GM18499 (cell line): ENCODE measurements at regions not wholly inside any gene's neighbourhood (a gene's known extent, or its start where the extent isn't known, plus 50 kb on each side); places are given as distances from the start of the nearest gene placed in this dataset.

Experiments
- ATAC-seq: cut with Tn5 transposase; IDR thresholded peaks from one replicate; pipeline ENCODE4 v1.9.1; 2021; ENCODE audit warnings: moderate number of reproducible peaks; ENCODE audit not compliant: insufficient read depth, unreplicated experiment

GRCh38 chr5:82336226-82336958 is 58.2 kb upstream of the RPS23 start:
- no peak for ATAC-seq

DNA sequence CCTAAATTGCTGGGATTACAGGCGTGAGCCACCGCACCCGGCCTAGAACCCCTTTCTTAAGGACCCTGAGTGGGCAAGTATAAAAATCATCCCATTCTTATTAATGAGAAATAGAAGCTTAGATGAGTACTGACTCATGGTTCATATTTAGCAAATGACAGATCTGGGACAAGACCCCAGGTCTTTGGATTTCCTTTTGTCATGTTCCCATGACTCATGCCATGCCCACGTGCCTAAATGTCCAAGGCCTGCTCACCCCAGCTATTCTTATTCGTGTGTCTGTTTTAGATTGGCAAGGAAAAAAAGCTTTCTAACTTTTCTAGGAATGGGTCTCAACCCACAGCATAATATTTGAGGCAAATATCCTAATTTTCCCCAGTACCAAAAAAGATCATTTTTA is 57.7 kb upstream of the RPS23 start:
- no peak for ATAC-seq

- no peak for ATAC-seq
These were observed 56.7 kb upstream of the RPS23 start for GRCh38 chr5:82334856-82335255.

DNA sequence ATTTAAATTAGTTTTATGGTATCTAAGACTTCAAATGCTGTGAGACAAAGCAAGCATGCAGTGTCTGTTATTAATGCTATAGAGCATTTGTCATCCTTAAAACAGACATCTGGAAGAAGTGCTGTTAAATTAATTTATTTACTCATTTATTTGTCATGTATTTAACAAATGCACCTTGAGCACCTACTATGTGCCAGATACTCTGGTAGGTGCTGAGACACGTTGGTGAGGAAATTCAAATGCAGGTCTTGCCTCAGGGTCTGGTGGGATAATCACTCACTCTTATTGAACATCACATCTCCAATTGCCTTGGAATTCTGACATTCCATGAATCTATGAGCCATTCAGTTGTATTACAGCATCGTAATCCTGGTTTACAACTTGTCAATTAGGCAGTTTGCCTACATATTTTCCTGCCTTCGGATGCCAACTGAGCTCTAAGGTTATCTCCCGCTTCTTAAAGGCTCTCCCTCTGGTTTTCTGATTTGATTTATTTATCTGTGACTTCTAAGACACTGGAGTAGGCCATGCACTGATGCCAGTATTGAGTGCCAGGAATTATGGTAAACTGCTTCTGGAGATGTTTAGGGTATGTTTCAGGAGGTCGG is 56.0 kb upstream of the RPS23 start:
- ATAC-seq = no peak

DNA sequence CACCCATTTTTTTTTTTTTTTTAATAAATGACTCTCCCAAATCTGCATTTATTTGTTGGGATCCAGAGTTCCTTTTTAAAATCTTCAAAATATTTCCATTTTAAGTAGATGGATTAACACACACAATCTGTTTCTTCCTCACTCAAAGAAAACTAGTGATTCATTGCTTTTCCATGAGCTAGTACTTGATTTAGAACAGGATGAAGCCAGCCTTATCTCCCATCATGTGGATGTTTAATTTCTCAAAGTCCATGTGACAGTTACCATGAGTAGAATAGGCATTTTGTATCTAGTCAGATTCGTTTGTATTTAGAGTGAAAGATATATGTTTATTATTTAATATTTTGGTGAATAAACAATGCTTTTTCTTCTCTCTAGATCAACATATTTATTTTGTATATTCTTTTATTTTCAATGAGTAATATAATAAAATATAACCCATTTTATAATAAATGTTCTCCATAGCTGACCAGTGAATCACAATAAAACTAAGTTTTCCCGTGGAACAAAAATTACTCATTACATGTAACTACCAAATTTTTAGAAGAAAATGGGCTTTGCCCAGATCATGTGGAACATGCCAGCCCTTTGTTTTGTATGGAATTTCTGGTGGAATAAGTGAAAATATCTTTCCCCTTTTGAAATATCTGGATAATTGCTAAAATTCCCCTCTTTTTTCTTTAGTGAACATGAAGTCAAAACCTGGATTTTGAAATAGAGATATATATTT is 54.9 kb upstream of the RPS23 start:
- ATAC-seq = no peak

DNA sequence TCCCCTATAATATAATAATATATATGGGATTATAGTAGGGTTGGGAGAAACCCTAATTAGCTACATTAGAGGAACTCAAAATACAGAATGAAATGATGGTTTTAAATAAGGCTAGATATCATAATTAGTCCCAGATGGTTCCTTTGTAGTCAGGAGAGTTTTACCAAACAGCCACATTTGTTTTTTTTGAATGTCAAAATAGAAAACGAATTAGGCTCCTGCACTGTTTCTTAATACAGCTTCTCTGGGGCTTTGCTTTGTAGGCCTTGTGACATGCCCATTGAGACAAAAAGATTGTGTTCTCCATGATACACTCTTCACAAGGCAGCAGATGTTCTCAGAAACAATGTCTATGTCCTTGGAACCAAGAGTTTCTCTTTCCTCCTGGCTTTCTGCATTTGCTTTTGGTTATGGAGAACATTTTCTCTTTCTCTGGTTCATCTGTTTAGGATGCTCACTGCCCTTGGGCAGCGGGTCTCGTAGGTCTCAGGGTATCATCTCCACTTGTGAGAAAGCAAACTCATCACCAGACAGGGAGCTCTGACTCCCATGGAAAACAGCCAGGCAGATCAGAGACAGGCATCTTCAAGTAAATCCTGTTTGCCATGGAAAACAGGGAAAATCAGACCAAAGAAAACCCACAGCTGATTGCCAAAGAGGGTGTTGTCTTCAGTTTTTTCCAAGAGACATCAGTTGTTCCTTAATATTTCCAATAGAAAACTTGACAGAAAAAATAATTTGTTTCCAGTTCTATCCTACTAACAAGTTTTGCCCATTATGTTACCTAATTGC is 54.1 kb upstream of the RPS23 start:
- no peak for ATAC-seq

DNA sequence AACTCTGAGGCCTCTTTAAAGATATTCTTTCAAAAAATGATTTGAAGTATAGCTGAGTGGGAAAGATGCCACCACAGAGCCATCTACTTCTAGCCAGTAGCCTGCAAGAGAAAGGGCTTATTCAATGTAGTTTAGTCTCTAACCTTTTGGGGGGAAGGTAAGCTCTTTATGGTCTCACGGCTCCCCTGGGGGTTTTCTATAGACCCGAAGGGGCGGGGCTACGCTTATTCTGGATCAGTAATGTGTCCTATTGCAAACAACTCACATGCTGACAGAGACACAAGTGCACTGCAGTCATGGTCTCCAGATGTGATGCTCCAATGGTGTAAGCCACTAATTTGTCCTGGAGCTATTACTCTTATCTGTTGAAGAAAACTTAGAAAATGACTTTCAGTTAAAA is 53.4 kb upstream of the RPS23 start:
- ATAC-seq = no peak

- no peak for ATAC-seq
These were observed 52.5 kb upstream of the RPS23 start for GRCh38 chr5:82330530-82331270.

- no peak for ATAC-seq
These were observed 51.2 kb upstream of the RPS23 start for GRCh38 chr5:82329393-82329792.
